SK-N-SH (cell line): ENCODE measurements at regions not wholly inside any gene's neighbourhood (a gene's known extent, or its start where the extent isn't known, plus 50 kb on each side); places are given as distances from the start of the nearest gene placed in this dataset.

Experiments used
- CTCF ChIA-PET: fragments of 300-600, 350-600 bp; formaldehyde crosslinking; extraction: SDS; loops from one replicate; lab custom pipeline; 2021; lab: Yijun Ruan, JAX
- POLR2A ChIA-PET: fragments of 350-600 bp; sonication (Branson Sonifier 250); formaldehyde crosslinking; extraction: SDS; loops from one replicate; lab custom pipeline; 2020; ENCODE audit warnings: antibody characterized with exemption, inconsistent platforms; lab: Yijun Ruan, JAX
- DNase-seq: peaks from one replicate; pipeline ENCODE4 v3.0.0; 2012
- H2AFZ ChIP-seq: fragments of 200-600 bp; sonication (generic); 2 replicates; pipeline ENCODE4 v1.8.1; 2016; ENCODE audit warnings: antibody characterized with exemption, mild to moderate bottlenecking, low read depth
- H3F3A ChIP-seq: fragments of 200-600 bp; sonication (generic); replicated peaks from 2 replicates; pipeline ENCODE3; 2016; ENCODE audit warnings: antibody characterized with exemption, mild to moderate bottlenecking; ENCODE audit not compliant: insufficient read depth
- H3K27ac ChIP-seq, 2 experiments: fragments of 200-500 bp in 1 of 2; fragments of 200-600 bp in 1 of 2; sonication (Bioruptor generic) in 1 of 2; sonication (generic), shearing (Covaris generic) in 1 of 2; 2 replicates each; pipeline versions ENCODE4 v1.5.1 to v1.6.1; 2014 to 2016; ENCODE audit warnings: low read depth in 2 of 2, inconsistent platforms in 1 of 2, low read length in 1 of 2, mild to moderate bottlenecking in 1 of 2, mixed read lengths in 1 of 2
- H3K27me3 ChIP-seq: fragments of 200-600 bp; sonication (generic), shearing (Covaris generic); 2 replicates; pipeline ENCODE4 v1.6.1; 2016; ENCODE audit warnings: mixed run types; ENCODE audit not compliant: insufficient read depth
- H3K36me3 ChIP-seq, 2 experiments: fragments of 200-500 bp in 1 of 2; fragments of 200-600 bp in 1 of 2; sonication (Bioruptor generic) in 1 of 2; sonication (generic) in 1 of 2; replicated peaks in 1 of 2; 2 replicates each; pipeline versions ENCODE3 to v1.5.1; 2014 to 2016; ENCODE audit warnings: low read length in 1 of 2, mild to moderate bottlenecking in 1 of 2; ENCODE audit not compliant: insufficient read depth in 2 of 2, control insufficient read depth in 1 of 2
- H3K4me1 ChIP-seq, 2 experiments: fragments of 200-500 bp in 1 of 2; fragments of 200-600 bp in 1 of 2; sonication (Bioruptor generic) in 1 of 2; sonication (generic), shearing (Covaris generic) in 1 of 2; 2 replicates each; pipeline versions ENCODE4 v1.5.1 to v1.6.1; 2014 to 2016; ENCODE audit warnings: low read depth in 1 of 2, low read length in 1 of 2, mixed run types in 1 of 2; ENCODE audit not compliant: insufficient read depth in 2 of 2, control insufficient read depth in 1 of 2
- H3K4me2 ChIP-seq: fragments of 200-600 bp; sonication (generic), shearing (Covaris generic); 2 replicates; pipeline ENCODE4 v1.6.1; 2017; ENCODE audit warnings: mixed run types
- H3K4me3 ChIP-seq, 2 experiments: fragments of 200-500 bp in 1 of 2; fragments of 200-600 bp in 1 of 2; sonication (Bioruptor generic) in 1 of 2; sonication (generic), shearing (Covaris generic) in 1 of 2; 2 replicates each; pipeline versions ENCODE4 v1.5.1 to v1.8.1; 2014 to 2016; ENCODE audit warnings: low read depth in 2 of 2, inconsistent platforms in 1 of 2, low read length in 1 of 2, mild to moderate bottlenecking in 1 of 2, mixed read lengths in 1 of 2, moderate library complexity in 1 of 2
- H3K79me2 ChIP-seq: fragments of 200-600 bp; sonication (generic); 2 replicates; pipeline ENCODE4 v1.8.1; 2017; ENCODE audit warnings: mild to moderate bottlenecking; ENCODE audit not compliant: insufficient read depth
- H3K9ac ChIP-seq: fragments of 200-600 bp; sonication (generic); 2 replicates; pipeline ENCODE4 v1.6.1; 2017; ENCODE audit warnings: mixed run types
- H3K9me2 ChIP-seq: fragments of 200-600 bp; sonication (generic); 2 replicates; pipeline ENCODE4 v1.6.1; 2017; ENCODE audit warnings: mixed run types
- H3K9me3 ChIP-seq: fragments of 200-600 bp; sonication (generic); 2 replicates; pipeline ENCODE4 v1.6.1; 2017; ENCODE audit warnings: mixed run types, mild to moderate bottlenecking, moderate library complexity
- H4K20me1 ChIP-seq: fragments of 200-600 bp; sonication (generic); 2 replicates; pipeline ENCODE4 v1.6.1; 2017; ENCODE audit warnings: mild to moderate bottlenecking, mixed run types; ENCODE audit not compliant: insufficient read depth
- ELF1 ChIP-seq: IDR thresholded peaks from 2 replicates; pipeline ENCODE4 v1.4.0; 2012
- EP300 ChIP-seq, 2 experiments: IDR thresholded peaks; 2 replicates each; pipeline versions ENCODE4 v1.4.0 to v1.6.1; 2012; ENCODE audit warnings: borderline replicate concordance in 1 of 2, low read depth in 1 of 2, low read length in 1 of 2
- EZH2phosphoT487 ChIP-seq: fragments of 200-600 bp; sonication (generic); IDR thresholded peaks from 2 replicates; pipeline ENCODE4 v1.6.1; 2017; ENCODE audit warnings: low read depth, mixed run types, mild to moderate bottlenecking, antibody characterized with exemption, moderate library complexity, borderline replicate concordance
- FOXJ3 ChIP-seq: sonication (generic); formaldehyde crosslinking; IDR thresholded peaks from 2 replicates; pipeline ENCODE4 v1.5.1; 2020; ENCODE audit warnings: mild to moderate bottlenecking, missing genetic modification reagents
- GABPA ChIP-seq: IDR thresholded peaks from 2 replicates; pipeline ENCODE4 v1.4.0; 2012; ENCODE audit warnings: low read depth, mild to moderate bottlenecking
- MXI1 ChIP-seq: IDR thresholded peaks from 2 replicates; pipeline ENCODE4 v1.6.1; 2012; ENCODE audit warnings: mild to moderate bottlenecking, low read depth, low read length, improper control_type of control experiment
- NFIC ChIP-seq: IDR thresholded peaks from 2 replicates; pipeline ENCODE4 v1.4.0; 2012; ENCODE audit warnings: borderline replicate concordance
- POLR2AphosphoS5 ChIP-seq: IDR thresholded peaks from 2 replicates; pipeline ENCODE4 v1.6.1; 2012; ENCODE audit warnings: low read depth, low read length
- RAD21 ChIP-seq: IDR thresholded peaks from 2 replicates; pipeline ENCODE4 v1.6.1; 2012; ENCODE audit warnings: mild to moderate bottlenecking, low read length
- RXRA ChIP-seq: IDR thresholded peaks from 2 replicates; pipeline ENCODE4 v1.4.0; 2012; ENCODE audit warnings: low read depth, mild to moderate bottlenecking, borderline replicate concordance
- SMC3 ChIP-seq: IDR thresholded peaks from 2 replicates; pipeline ENCODE4 v1.6.1; 2012; ENCODE audit warnings: low read depth, low read length, improper control_type of control experiment
- TAF1 ChIP-seq: IDR thresholded peaks from 2 replicates; pipeline ENCODE4 v1.6.1; 2012; ENCODE audit warnings: low read depth, mild to moderate bottlenecking, low read length, moderate library complexity, borderline replicate concordance
- TCF12 ChIP-seq: IDR thresholded peaks from 2 replicates; pipeline ENCODE4 v1.4.0; 2012
- YY1 ChIP-seq: IDR thresholded peaks from 2 replicates; pipeline ENCODE4 v1.4.0; 2012; ENCODE audit warnings: low read depth, mild to moderate bottlenecking
- WGBS: methylation state at CpG from one replicate; pipeline ENCODE4 v1.1.6; 2017; ENCODE audit warnings: low lambda C conversion rate; 5-methylcytosine and 5-hydroxymethylcytosine counted together
- TF ChIP-seq, protein P1 (sequence below): fragments of 200-600 bp; sonication (generic); IDR thresholded peaks from 2 replicates; pipeline ENCODE4 v1.6.1; 2017; ENCODE audit warnings: antibody characterized with exemption, mild to moderate bottlenecking, moderate library complexity
- TF ChIP-seq, protein P2 (sequence below): IDR thresholded peaks from 2 replicates; pipeline ENCODE4 v1.4.0; 2012; ENCODE audit warnings: low read depth
- TF ChIP-seq, protein P3 (sequence below): fragments of 150-350 bp; IDR thresholded peaks from 2 replicates; pipeline ENCODE4 v1.6.1; 2016; ENCODE audit warnings: mild to moderate bottlenecking, low read depth, low read length
- TF ChIP-seq, protein P4 (sequence below): IDR thresholded peaks from 2 replicates; pipeline ENCODE4 v1.6.1; 2012; ENCODE audit warnings: mild to moderate bottlenecking, low read depth, low read length, moderate library complexity
- TF ChIP-seq, protein P5 (sequence below): IDR thresholded peaks from 2 replicates; pipeline ENCODE4; 2012
- TF ChIP-seq, protein P6 (sequence below): IDR thresholded peaks from 2 replicates; pipeline ENCODE4 v1.4.0; 2012; ENCODE audit warnings: low read depth, borderline replicate concordance

DNA sequence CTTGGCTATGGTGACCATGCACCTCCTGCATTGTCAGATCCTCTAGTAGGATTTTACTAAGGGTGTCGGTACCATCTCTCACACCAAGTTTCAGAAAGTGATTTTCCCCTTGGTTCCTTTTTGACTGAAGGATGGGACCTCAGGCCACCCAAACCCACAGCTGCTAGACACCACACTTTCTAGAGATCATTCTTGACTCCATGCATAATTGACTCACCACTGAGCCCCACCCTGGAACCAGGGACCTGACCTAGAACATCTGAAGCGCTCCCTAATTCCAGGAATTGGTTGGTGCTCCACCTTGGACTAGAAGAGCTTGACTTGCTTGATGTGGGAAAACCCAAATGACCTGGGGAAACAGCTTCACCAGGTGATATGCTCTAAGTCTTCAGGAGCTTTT, 206.8 kb upstream of the EGLN3 start (continued):
- TF ChIP-seq NFIC, result no peak
- no peak for TF ChIP-seq MXI1
- TF ChIP-seq, protein P1, sequence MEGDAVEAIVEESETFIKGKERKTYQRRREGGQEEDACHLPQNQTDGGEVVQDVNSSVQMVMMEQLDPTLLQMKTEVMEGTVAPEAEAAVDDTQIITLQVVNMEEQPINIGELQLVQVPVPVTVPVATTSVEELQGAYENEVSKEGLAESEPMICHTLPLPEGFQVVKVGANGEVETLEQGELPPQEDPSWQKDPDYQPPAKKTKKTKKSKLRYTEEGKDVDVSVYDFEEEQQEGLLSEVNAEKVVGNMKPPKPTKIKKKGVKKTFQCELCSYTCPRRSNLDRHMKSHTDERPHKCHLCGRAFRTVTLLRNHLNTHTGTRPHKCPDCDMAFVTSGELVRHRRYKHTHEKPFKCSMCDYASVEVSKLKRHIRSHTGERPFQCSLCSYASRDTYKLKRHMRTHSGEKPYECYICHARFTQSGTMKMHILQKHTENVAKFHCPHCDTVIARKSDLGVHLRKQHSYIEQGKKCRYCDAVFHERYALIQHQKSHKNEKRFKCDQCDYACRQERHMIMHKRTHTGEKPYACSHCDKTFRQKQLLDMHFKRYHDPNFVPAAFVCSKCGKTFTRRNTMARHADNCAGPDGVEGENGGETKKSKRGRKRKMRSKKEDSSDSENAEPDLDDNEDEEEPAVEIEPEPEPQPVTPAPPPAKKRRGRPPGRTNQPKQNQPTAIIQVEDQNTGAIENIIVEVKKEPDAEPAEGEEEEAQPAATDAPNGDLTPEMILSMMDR, result no peak
- no peak for TF ChIP-seq TAF1
- TF ChIP-seq FOXJ3 (CRISPR knock-in tag), result no peak

DNA sequence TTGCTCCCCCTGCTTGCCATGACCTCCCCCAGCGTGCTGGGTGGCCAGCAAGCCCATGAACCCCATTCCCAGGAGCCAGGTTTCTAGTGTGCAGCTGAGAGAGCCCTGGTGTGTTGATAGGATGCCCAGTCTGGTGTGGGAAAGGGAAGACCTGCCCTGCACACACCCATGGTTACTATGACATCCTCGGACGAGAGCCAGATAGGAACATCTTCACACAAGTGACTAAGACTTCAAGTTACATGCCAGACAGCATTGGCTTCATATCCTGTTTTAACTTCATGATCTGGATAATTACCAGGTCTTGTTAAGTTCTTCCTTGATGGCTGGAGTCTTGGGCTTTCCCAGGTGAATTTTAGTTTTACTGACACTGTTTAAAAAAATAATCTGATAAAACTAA, 196.6 kb upstream of the EGLN3 start:
- CTCF ChIA-PET, result interaction anchor here (1.0 to 2.0 kb wide), 3 partner anchors 24 to 81 kb away, joined by 3 to 5 read pairs (median 3); no protein-coding TSS in a partner anchor

More for the DNA sequence above, 196.6 kb upstream of the EGLN3 start:
- no peaks in the 10 kb centered on the region for H3K79me2 ChIP-seq
- H2AFZ ChIP-seq, result no peak overlapping the region
- H3K4me1 ChIP-seq, result no peaks in the 10 kb centered on the region
- DNase-seq, result no peak
- no peaks in the 10 kb centered on the region for H3K9me2 ChIP-seq
- no peaks in the 10 kb centered on the region for H3K36me3 ChIP-seq
- POLR2A ChIA-PET, result no interaction called here
- no peaks in the 10 kb centered on the region for H4K20me1 ChIP-seq
- H3K27ac ChIP-seq, result no peak overlapping the region
- H3K4me2 ChIP-seq, result no peak overlapping the region
- TF ChIP-seq NFIC (no peak), RXRA (no peak), EP300 (IDR thresholded peaks at IDR 0.05; ENCODE audit: borderline replicate concordance in 1 of 2, low read depth in 1 of 2, low read length in 1 of 2) (no peak), TAF1 (no peak), EZH2phosphoT487 (no peak), YY1 (no peak), SMC3 (no peak), ELF1 (no peak), RAD21 (no peak), POLR2AphosphoS5 (no peak), MXI1 (no peak), TCF12 (no peak), GABPA (no peak)
- TF ChIP-seq, protein P2, sequence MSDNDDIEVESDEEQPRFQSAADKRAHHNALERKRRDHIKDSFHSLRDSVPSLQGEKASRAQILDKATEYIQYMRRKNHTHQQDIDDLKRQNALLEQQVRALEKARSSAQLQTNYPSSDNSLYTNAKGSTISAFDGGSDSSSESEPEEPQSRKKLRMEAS, result no peak
- TF ChIP-seq, protein P1, result no peak
- TF ChIP-seq, protein P3, sequence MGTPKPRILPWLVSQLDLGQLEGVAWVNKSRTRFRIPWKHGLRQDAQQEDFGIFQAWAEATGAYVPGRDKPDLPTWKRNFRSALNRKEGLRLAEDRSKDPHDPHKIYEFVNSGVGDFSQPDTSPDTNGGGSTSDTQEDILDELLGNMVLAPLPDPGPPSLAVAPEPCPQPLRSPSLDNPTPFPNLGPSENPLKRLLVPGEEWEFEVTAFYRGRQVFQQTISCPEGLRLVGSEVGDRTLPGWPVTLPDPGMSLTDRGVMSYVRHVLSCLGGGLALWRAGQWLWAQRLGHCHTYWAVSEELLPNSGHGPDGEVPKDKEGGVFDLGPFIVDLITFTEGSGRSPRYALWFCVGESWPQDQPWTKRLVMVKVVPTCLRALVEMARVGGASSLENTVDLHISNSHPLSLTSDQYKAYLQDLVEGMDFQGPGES, result no peak
- TF ChIP-seq, protein P4, sequence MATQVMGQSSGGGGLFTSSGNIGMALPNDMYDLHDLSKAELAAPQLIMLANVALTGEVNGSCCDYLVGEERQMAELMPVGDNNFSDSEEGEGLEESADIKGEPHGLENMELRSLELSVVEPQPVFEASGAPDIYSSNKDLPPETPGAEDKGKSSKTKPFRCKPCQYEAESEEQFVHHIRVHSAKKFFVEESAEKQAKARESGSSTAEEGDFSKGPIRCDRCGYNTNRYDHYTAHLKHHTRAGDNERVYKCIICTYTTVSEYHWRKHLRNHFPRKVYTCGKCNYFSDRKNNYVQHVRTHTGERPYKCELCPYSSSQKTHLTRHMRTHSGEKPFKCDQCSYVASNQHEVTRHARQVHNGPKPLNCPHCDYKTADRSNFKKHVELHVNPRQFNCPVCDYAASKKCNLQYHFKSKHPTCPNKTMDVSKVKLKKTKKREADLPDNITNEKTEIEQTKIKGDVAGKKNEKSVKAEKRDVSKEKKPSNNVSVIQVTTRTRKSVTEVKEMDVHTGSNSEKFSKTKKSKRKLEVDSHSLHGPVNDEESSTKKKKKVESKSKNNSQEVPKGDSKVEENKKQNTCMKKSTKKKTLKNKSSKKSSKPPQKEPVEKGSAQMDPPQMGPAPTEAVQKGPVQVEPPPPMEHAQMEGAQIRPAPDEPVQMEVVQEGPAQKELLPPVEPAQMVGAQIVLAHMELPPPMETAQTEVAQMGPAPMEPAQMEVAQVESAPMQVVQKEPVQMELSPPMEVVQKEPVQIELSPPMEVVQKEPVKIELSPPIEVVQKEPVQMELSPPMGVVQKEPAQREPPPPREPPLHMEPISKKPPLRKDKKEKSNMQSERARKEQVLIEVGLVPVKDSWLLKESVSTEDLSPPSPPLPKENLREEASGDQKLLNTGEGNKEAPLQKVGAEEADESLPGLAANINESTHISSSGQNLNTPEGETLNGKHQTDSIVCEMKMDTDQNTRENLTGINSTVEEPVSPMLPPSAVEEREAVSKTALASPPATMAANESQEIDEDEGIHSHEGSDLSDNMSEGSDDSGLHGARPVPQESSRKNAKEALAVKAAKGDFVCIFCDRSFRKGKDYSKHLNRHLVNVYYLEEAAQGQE, result no peak
- TF ChIP-seq, protein P5, sequence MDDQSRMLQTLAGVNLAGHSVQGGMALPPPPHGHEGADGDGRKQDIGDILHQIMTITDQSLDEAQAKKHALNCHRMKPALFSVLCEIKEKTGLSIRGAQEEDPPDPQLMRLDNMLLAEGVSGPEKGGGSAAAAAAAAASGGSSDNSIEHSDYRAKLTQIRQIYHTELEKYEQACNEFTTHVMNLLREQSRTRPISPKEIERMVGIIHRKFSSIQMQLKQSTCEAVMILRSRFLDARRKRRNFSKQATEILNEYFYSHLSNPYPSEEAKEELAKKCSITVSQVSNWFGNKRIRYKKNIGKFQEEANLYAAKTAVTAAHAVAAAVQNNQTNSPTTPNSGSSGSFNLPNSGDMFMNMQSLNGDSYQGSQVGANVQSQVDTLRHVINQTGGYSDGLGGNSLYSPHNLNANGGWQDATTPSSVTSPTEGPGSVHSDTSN, result no peak
- TF ChIP-seq, protein P6, sequence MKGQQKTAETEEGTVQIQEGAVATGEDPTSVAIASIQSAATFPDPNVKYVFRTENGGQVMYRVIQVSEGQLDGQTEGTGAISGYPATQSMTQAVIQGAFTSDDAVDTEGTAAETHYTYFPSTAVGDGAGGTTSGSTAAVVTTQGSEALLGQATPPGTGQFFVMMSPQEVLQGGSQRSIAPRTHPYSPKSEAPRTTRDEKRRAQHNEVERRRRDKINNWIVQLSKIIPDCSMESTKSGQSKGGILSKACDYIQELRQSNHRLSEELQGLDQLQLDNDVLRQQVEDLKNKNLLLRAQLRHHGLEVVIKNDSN, result no peak
- no peak overlapping the region for H3K9ac ChIP-seq
- WGBS, result 0% methylated on average over 3 of the region's 3 CpGs
- no peak overlapping the region for H3K4me3 ChIP-seq
- no peaks in the 10 kb centered on the region for H3F3A ChIP-seq
- H3K9me3 ChIP-seq, result no peaks in the 10 kb centered on the region
- no peaks in the 10 kb centered on the region for H3K27me3 ChIP-seq
